GM12892 (cell line): ENCODE measurements at regions not wholly inside any gene's neighbourhood (a gene's known extent, or its start where the extent isn't known, plus 50 kb on each side); places are given as distances from the start of the nearest gene placed in this dataset.

Experiments
- POLR2A ChIP-seq: IDR thresholded peaks from 2 replicates; pipeline ENCODE4 v1.6.1; 2011; ENCODE audit warnings: low read depth, low read length, control low read depth
- POLR2AphosphoS5 ChIP-seq: IDR thresholded peaks from 2 replicates; pipeline ENCODE4 v1.6.1; 2011; ENCODE audit warnings: low read depth, low read length, control low read depth
- TAF1 ChIP-seq: IDR thresholded peaks from 2 replicates; pipeline ENCODE4 v1.6.1; 2011; ENCODE audit warnings: low read depth, mild to moderate bottlenecking, control low read depth, low read length, borderline replicate concordance

DNA sequence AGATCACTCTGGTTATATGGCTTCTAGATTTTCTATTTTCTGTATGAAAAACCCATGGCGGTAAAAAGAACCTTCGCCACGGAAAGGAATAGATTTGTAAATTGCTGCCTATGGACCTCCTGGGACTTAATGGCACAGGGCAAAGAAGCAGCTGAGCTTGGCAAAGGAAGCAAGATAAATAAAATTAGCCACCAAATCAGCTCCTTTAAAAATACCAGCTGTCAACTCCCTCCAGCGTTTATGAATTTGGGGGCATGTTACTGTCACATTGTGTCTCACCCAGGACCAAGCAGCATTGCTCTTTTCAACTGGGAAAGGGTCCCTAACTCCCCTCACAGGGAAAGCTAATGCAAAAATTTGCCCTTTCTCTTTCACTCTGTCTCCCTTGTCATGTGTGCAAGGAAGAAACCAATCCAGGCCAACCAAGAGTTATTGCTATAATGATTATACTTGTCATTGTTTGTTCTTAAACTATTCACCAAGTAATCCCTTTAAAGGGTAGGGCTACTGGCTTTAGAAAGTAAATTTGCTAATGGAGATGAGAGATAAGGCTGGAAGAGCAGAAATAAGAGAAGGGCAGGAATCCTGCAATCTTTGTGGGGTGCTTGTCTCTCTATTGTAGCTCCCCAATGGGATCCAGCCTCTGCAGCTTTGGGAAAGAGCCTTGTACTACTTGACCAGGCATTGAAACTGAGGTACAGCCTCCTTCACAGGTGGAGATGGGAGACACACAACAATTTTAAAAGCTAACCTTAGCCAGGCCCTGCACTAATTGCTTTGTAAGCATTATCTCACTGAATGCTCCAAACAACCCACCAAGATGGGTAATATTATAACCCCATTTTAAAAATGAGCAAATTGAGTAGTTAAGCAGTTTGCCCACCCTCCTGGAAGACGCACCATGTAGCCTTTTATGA is 119.1 kb upstream of the KLF7 start:
- TF ChIP-seq POLR2A (no peak), POLR2AphosphoS5 (no peak), TAF1 (no peak)
